Neural cell (in vitro differentiated cells): ENCODE measurements at regions not wholly inside any gene's neighbourhood (a gene's known extent, or its start where the extent isn't known, plus 50 kb on each side); places are given as distances from the start of the nearest gene placed in this dataset.

Experiments used
- H2AFZ ChIP-seq: fragments of 200-600, 300-800 bp; sonication (generic), shearing (Covaris generic); 2 replicates; pipeline ENCODE4 v1.6.0; 2014; ENCODE audit warnings: low read depth, mild to moderate bottlenecking, antibody characterized with exemption, low read length, moderate library complexity
- H3F3A ChIP-seq: fragments of 200-600 bp; shearing (Covaris generic); 2 replicates; pipeline ENCODE4 v1.6.1; 2016; ENCODE audit warnings: mild to moderate bottlenecking, moderate library complexity, mixed read lengths, antibody characterized with exemption, low read length; ENCODE audit not compliant: insufficient read depth, poor library complexity, severe bottlenecking
- H3K27ac ChIP-seq: fragments of 200-600, 300-800 bp; sonication (generic), shearing (Covaris generic); 2 replicates; pipeline ENCODE4 v1.5.1; 2014; ENCODE audit warnings: mild to moderate bottlenecking, low read length, moderate library complexity
- H3K27me3 ChIP-seq: fragments of 300-800, 200-600 bp; sonication (generic), shearing (Covaris generic); 2 replicates; pipeline ENCODE4 v1.6.0; 2014; ENCODE audit warnings: mild to moderate bottlenecking, low read depth, low read length, moderate library complexity; ENCODE audit not compliant: insufficient read depth
- H3K36me3 ChIP-seq: fragments of 300-800, 200-600 bp; sonication (generic), shearing (Covaris generic); 2 replicates; pipeline ENCODE4 v1.5.1; 2014; ENCODE audit warnings: mild to moderate bottlenecking, antibody characterized with exemption, low read length, moderate library complexity; ENCODE audit not compliant: insufficient read depth
- H3K4me2 ChIP-seq: fragments of 300-800, 200-600 bp; sonication (generic), shearing (Covaris generic); 2 replicates; pipeline ENCODE4 v1.6.0; 2014; ENCODE audit warnings: mild to moderate bottlenecking, low read length
- H3K4me3 ChIP-seq: fragments of 300-800, 200-600 bp; sonication (generic), shearing (Covaris generic); 2 replicates; pipeline ENCODE4 v1.5.1; 2014; ENCODE audit warnings: mild to moderate bottlenecking, low read length, moderate library complexity
- H3K79me2 ChIP-seq: fragments of 200-600 bp; shearing (Covaris generic); replicated peaks from 2 replicates; pipeline ENCODE4 v1.6.0; 2014; ENCODE audit warnings: mild to moderate bottlenecking, low read length, moderate library complexity; ENCODE audit not compliant: insufficient read depth
- H3K9ac ChIP-seq: fragments of 300-800, 200-600 bp; sonication (generic), shearing (Covaris generic); 2 replicates; pipeline ENCODE4 v1.6.1; 2016; ENCODE audit warnings: mild to moderate bottlenecking, low read length, mixed read lengths
- H3K9me2 ChIP-seq: fragments of 200-600 bp; shearing (Covaris generic); 2 replicates; pipeline ENCODE4 v1.6.1; 2016; ENCODE audit warnings: mild to moderate bottlenecking, low read length, mixed read lengths; ENCODE audit not compliant: insufficient read depth
- H3K9me3 ChIP-seq: fragments of 200-600, 300-800 bp; sonication (generic), shearing (Covaris generic); 2 replicates; pipeline ENCODE4 v1.6.1; 2016; ENCODE audit warnings: mild to moderate bottlenecking, mixed run types, low read length, moderate library complexity, mixed read lengths
- H4K20me1 ChIP-seq: fragments of 200-600 bp; shearing (Covaris generic); 2 replicates; pipeline ENCODE4 v1.6.1; 2016; ENCODE audit warnings: mild to moderate bottlenecking, mixed run types; ENCODE audit not compliant: insufficient read depth
- CTCF ChIP-seq: fragments of 450-650 bp; IDR thresholded peaks from 2 replicates; pipeline ENCODE4 v1.5.1; 2014; ENCODE audit warnings: antibody characterized with exemption, mild to moderate bottlenecking, moderate library complexity; ENCODE audit not compliant: poor library complexity, severe bottlenecking
- EP300 ChIP-seq: fragments of 450-650 bp; conservative IDR thresholded peaks from 2 replicates; pipeline ENCODE4 v1.6.1; 2014; ENCODE audit warnings: antibody characterized with exemption, mild to moderate bottlenecking, moderate library complexity; ENCODE audit not compliant: poor library complexity, severe bottlenecking
- EZH2 ChIP-seq: fragments of 200-600, 300-800 bp; shearing (Covaris generic), sonication (generic); IDR thresholded peaks from 2 replicates; pipeline ENCODE4 v1.6.1; 2014; ENCODE audit warnings: antibody characterized with exemption, low read length, borderline replicate concordance, mild to moderate bottlenecking; ENCODE audit not compliant: insufficient read depth, poor library complexity, severe bottlenecking
- MXI1 ChIP-seq: fragments of 450-650 bp; conservative IDR thresholded peaks from 2 replicates; pipeline ENCODE4 v1.6.1; 2014; ENCODE audit warnings: antibody characterized with exemption, mild to moderate bottlenecking; ENCODE audit not compliant: poor library complexity, severe bottlenecking
- POLR2AphosphoS5 ChIP-seq: IDR thresholded peaks from 2 replicates; pipeline ENCODE4 v1.6.1; 2012
- RAD21 ChIP-seq: fragments of 450-650 bp; conservative IDR thresholded peaks from 2 replicates; pipeline ENCODE4 v1.6.1; 2014; ENCODE audit warnings: antibody characterized with exemption, mild to moderate bottlenecking, moderate library complexity
- REST ChIP-seq: IDR thresholded peaks from 2 replicates; pipeline ENCODE4 v1.6.1; 2012; ENCODE audit warnings: borderline replicate concordance
- SMC3 ChIP-seq: fragments of 450-650 bp; conservative IDR thresholded peaks from 2 replicates; pipeline ENCODE4 v1.6.1; 2014; ENCODE audit warnings: antibody characterized with exemption, mild to moderate bottlenecking, moderate library complexity; ENCODE audit not compliant: poor library complexity
- TAF1 ChIP-seq: IDR thresholded peaks from 2 replicates; pipeline ENCODE4 v1.6.1; 2012; ENCODE audit warnings: low read depth

DNA sequence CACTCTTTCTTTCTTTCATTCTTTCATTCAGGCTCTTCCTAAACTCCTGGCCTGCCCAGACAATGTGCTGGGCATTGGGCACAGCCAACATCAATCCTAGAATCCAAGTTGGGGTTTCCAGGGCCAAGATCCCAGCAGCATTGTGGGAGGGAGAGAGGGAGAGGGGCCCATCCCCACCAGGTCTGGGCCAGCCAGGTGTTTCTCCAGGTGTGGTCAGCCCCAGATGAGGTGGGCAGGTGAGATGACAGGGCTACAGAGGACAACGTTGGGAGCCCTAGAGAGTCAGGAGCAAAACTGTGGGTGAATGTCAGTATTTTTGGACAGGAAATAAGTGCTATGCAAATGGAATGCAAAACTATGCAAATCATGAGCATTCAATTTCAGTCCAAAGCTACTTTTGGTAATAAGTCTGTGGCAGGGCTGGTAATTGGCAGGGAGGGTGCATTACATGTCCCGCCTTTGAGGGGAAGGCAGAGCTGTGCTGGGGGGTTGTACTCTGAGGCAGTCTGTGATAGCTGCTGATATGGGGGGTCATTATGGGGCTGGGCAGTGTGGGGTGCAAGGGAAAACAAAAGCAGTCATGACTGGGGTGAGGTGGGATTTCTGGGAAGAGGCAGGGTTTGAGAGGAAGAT lies 139.9 kb upstream of the IGSF21 start:
- Histone ChIP-seq H3K79me2 (no peaks in the 10 kb centered on the region), H3K9me3 (no peaks in the 10 kb centered on the region), H3K9me2 (no peaks in the 10 kb centered on the region), H4K20me1 (no peaks in the 10 kb centered on the region), H2AFZ (no peak overlapping the region), H3K27ac (no peak overlapping the region), H3K27me3 (no peaks in the 10 kb centered on the region), H3K36me3 (no peaks in the 10 kb centered on the region), H3F3A (no peaks in the 10 kb centered on the region), H3K4me3 (no peak overlapping the region), H3K9ac (no peak overlapping the region), H3K4me2 (no peak overlapping the region)
- no peak for TF ChIP-seq SMC3
- no peak for TF ChIP-seq POLR2AphosphoS5
- TF ChIP-seq EZH2 = no peak
- no peak for TF ChIP-seq REST
- no peak for TF ChIP-seq MXI1
- no peak for TF ChIP-seq CTCF
- no peak for TF ChIP-seq EP300
- TF ChIP-seq TAF1 = no peak
- no peak for TF ChIP-seq RAD21

- H3K9me2 ChIP-seq = no peaks in the 10 kb centered on the region
- no peaks in the 10 kb centered on the region for H3F3A ChIP-seq
- no peaks in the 10 kb centered on the region for H3K79me2 ChIP-seq
- H3K4me3 ChIP-seq = no peak overlapping the region
- no peaks in the 10 kb centered on the region for H4K20me1 ChIP-seq
- TF ChIP-seq SMC3 = no peak
- no peak for TF ChIP-seq EP300
- TF ChIP-seq POLR2AphosphoS5 = no peak
- TF ChIP-seq EZH2 = no peak
- TF ChIP-seq MXI1 = no peak
- no peak for TF ChIP-seq REST
- no peak overlapping the region for H3K9ac ChIP-seq
- no peak overlapping the region for H3K27ac ChIP-seq
- H2AFZ ChIP-seq = no peak overlapping the region
- H3K27me3 ChIP-seq = no peaks in the 10 kb centered on the region
- H3K4me2 ChIP-seq = no peak overlapping the region
- no peaks in the 10 kb centered on the region for H3K9me3 ChIP-seq
- H3K36me3 ChIP-seq = no peaks in the 10 kb centered on the region
These were observed 136.8 kb upstream of the IGSF21 start for GRCh38 chr1:17970757-17971156.
